ENCODE measurements at regions not wholly inside any gene's neighbourhood (a gene's known extent, or its start where the extent isn't known, plus 50 kb on each side); places are given as distances from the start of the nearest gene placed in this dataset.
"Not testable (repeated sequence)": the region's sequence is repeated elsewhere in the genome, so short reads cannot be mapped to it uniquely, and the experiment has no call there.

- TF ChIP-seq POLR2A (IDR thresholded peaks at IDR 0.05) (no peak), CTCF (IDR thresholded peaks at IDR 0.05) (no peak), EP300 (IDR thresholded peaks at IDR 0.05) (no peak)
- Histone ChIP-seq H3K36me3 (no peaks in the 10 kb centered on the region), H3K27ac (no peak overlapping the region), H3K27me3 (peaks cover 0 to 48% of the 10 kb centered on the region in 2 donors), H3K4me3 (no peak overlapping the region), H3K4me1 (peaks cover 0 to 5% (median 0%) of the 10 kb centered on the region in 4 donors), H3K9me3 (peaks cover 0 to 7% (median 0%) of the 10 kb centered on the region in 4 donors)
- WGBS, 2 donors: 74 to 76% methylated on average over 7 of the region's 7 CpGs
- no peak for DNase-seq (ENCODE audit: low spot score in 2 of 2)
Measured at GRCh38 chr14:70257526-70257925, 68.8 kb upstream of the SLC8A3 start.

- no peak for TF ChIP-seq POLR2A (IDR thresholded peaks at IDR 0.05)
- no peak for TF ChIP-seq CTCF (IDR thresholded peaks at IDR 0.05)
- no peak for TF ChIP-seq EP300 (IDR thresholded peaks at IDR 0.05)
- whole genome bisulfite sequencing, 2 donors: 28 to 30% methylated on average over 2 of the region's 2 CpGs
- no peak for DNase-seq (ENCODE audit: low spot score in 2 of 2)
- peaks cover 0 to 53% of the 10 kb centered on the region in 2 donors for H3K27me3 ChIP-seq
- peaks cover 0 to 7% (median 0%) of the 10 kb centered on the region in 4 donors for H3K9me3 ChIP-seq
- no peak overlapping the region for H3K27ac ChIP-seq
- no peak overlapping the region for H3K4me3 ChIP-seq
- H3K36me3 ChIP-seq: no peaks in the 10 kb centered on the region
- peaks cover 0 to 5% (median 0%) of the 10 kb centered on the region in 4 donors for H3K4me1 ChIP-seq
Measured at GRCh38 chr14:70256601-70257000, 67.8 kb upstream of the SLC8A3 start.

GRCh38 chr14:70255071-70256057 lies 66.6 kb upstream of the SLC8A3 start:
- DNase-seq (ENCODE audit: low spot score in 2 of 2); H3K9me3 ChIP-seq; H3K4me1 ChIP-seq; H3K36me3 ChIP-seq; H3K27ac ChIP-seq: not testable (repeated sequence)
- Histone ChIP-seq H3K27me3 (peaks cover 0 to 53% of the 10 kb centered on the region in 2 donors), H3K4me3 (peak overlapping the region in 1 of 4 donors; percentile 50)
- WGBS, 2 donors: 54 to 56% methylated on average over 26 to 30 of the region's 36 CpGs

GRCh38 chr14:70254476-70254961 lies 65.8 kb upstream of the SLC8A3 start:
- WGBS, 2 donors: 0 to 2% methylated on average over 8 to 13 of the region's 31 CpGs
- Histone ChIP-seq H3K27ac (no peak overlapping the region), H3K4me3 (peak overlapping the region in 2 of 4 donors; percentile 36 to 50), H3K9me3 (peaks cover 0 to 7% (median 0%) of the 10 kb centered on the region in 4 donors), H3K36me3 (no peaks in the 10 kb centered on the region), H3K27me3 (peaks cover 0 to 53% of the 10 kb centered on the region in 2 donors), H3K4me1 (peaks cover 0 to 5% (median 0%) of the 10 kb centered on the region in 4 donors)
- no peak for DNase-seq (ENCODE audit: low spot score in 2 of 2)
- TF ChIP-seq POLR2A (IDR thresholded peaks at IDR 0.05) (no peak), EP300 (IDR thresholded peaks at IDR 0.05) (no peak), CTCF (IDR thresholded peaks at IDR 0.05) (no peak)

- DNase-seq (ENCODE audit: low spot score in 2 of 2); H3K36me3 ChIP-seq; H3K4me3 ChIP-seq; H3K9me3 ChIP-seq; H3K4me1 ChIP-seq; H3K27ac ChIP-seq: not testable (repeated sequence)
- H3K27me3 ChIP-seq: peaks cover 0 to 53% of the 10 kb centered on the region in 2 donors
- WGBS, 2 donors: 89 to 92% methylated on average over 4 of the region's 4 CpGs
Measured at GRCh38 chr14:70253547-70253946, 64.8 kb upstream of the SLC8A3 start.

GRCh38 chr14:70245026-70245425 lies 56.3 kb upstream of the SLC8A3 start:
- H3K27me3 ChIP-seq: no peaks in the 10 kb centered on the region

More at GRCh38 chr14:70245026-70245425, 56.3 kb upstream of the SLC8A3 start:
- Histone ChIP-seq H3K27ac (no peak overlapping the region), H3K9me3 (no peaks in the 10 kb centered on the region), H3K36me3 (no peaks in the 10 kb centered on the region), H3K4me3 (no peak overlapping the region), H3K4me1 (no peaks in the 10 kb centered on the region)
- no peak for DNase-seq (ENCODE audit: low spot score in 2 of 2)
- TF ChIP-seq CTCF (IDR thresholded peaks at IDR 0.05) (no peak), POLR2A (IDR thresholded peaks at IDR 0.05) (no peak), EP300 (IDR thresholded peaks at IDR 0.05) (no peak)
- 59% methylated on average over 2 of the region's 2 CpGs for WGBS, 2 donors

Measured in tibial nerve (tissue), 4 donors.